C1 segment of cervical spinal cord (tissue), 14 donors: ENCODE measurements at regions not wholly inside any gene's neighbourhood (a gene's known extent, or its start where the extent isn't known, plus 50 kb on each side); places are given as distances from the start of the nearest gene placed in this dataset.

Source experiments
- DNase-seq, 14 donors: peaks; one replicate each; lab custom pipeline; 2025; lab: John Stamatoyannopoulos, UW

DNA sequence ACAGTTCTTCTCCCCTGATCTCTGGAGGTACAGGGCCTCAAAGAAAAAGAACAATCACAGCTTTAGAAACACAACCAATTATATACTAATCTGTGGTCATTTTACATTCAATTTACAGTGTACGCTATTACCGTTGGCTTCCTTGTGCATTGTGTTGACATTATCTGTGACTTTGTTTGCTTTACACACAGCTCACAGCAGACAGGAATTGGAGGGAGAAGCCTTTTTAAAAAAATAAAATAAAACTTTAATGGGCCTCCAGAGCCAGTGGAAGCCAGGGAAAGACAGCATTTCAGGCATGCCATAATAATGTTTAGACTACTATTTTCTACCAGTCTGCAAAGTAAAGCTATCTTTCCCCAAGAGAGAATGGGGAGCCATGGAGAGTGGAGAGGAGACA lies 179.0 kb upstream of the ADO start:
- no peak for DNase-seq

DNA sequence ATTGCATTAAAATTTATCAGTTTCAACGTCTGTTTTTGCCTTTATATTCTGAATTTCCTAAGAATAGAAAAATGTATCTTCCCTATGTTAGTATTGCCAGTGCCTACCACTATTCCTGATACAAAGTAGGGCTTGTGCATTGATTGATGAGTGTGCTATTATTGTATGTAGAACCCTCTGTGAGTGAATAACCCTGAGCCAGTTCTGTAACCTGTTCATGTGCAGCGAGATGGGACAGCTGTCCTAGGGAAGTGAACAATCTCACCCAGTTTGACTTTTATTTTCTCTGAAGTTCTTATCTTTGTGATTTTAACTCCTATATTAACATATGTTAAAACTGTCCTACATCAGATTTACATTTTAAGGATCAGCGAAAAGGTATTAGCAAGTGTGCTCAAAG lies 178.4 kb upstream of the ADO start:
- DNase-seq, result no peak

DNA sequence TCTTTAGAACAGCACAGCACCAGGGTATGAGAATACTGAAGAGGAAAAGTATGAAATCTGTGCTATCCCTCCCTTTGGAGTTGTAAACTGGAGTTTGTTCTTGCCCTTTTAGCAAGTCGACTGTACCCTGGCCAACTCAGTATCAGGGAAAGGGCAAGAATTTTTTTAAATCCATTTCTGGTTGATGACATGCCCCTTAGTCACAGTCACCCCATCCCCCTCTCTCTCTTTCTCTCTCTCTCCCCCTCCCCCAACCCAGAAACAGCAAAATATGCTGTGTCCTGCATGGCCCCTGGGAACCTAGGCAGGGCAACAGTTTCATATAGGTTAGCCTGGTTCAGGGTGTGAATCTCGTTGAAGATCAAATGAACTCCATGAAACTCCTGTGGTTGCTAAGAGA lies 177.7 kb upstream of the ADO start:
- DNase-seq, result no peak

DNA sequence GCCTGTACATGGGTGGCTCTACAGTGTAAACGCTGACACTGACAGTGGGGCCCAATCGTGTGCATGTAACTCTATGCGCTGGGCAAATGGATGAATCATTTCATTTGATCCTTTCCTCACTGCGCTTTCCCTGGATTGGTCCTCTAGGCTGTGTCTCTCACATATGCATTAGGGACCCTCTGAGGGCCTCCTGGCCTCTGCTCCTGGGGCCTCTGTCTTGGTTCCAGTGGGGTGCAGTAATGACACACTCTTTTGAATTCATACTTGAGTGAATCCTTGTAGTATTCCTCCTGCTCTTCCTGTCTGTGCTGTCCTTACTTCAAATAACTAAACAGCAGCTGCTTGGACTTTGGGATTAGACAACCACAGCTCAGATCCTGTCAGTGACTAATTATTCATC lies 176.5 kb upstream of the ADO start:
- no peak for DNase-seq

DNA sequence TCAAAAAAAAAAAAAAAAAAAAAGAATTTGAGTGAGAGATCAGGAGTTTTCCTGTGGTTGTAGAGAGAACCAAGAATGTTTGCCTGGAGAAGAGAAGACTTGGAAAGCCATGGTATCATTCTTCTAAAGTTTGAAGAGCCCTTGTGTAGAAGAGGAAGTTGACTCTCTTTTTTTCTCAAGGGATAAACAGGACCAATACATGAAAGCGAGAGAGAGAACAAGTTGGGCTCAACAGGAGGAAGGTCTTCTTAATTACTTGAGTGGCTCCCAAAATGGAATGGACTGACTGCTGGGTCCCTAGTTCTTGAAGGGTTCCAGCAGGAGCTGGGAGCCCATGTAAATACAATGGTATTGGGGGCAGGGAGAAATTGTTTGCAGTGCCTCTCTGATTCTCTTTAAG lies 173.3 kb upstream of the ADO start:
- no peak for DNase-seq

DNA sequence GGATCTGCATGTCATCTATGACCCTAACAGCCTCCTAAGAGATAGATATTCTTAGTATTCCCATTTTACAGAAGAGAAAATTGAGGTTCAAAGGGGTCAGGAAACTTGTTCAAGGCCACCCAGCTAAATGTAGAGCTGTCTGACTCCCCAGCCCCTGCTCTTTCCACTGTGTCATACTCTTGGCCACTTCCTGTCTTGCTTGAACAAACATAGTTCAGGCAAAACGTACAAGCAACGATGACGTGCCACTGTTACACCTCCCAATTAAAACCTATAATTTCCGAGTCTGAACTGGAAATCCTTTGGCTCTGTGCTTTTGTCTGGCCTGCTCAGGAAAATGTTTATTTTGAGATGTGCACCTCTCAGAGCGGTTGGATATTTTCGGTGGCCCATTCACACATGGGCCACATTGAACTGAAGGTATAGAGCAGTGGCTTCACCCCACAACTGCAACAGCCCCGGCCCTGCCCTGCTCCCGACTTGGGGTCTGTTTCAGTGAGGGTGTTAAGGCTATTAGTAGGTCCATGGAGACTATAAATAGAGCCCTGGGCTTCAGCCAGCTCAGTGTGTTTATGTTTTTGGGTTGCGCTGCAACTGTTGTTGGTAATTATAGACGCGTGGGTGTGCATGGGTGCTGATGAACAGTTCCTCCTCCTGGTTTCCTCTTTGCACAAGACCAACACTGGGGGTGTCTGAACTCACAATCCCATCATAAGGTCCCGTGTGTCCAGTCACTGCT lies 172.3 kb upstream of the ADO start:
- DNase-seq, result peak in 5 of 14 donors; percentile 9 to 23 (median 18)

DNA sequence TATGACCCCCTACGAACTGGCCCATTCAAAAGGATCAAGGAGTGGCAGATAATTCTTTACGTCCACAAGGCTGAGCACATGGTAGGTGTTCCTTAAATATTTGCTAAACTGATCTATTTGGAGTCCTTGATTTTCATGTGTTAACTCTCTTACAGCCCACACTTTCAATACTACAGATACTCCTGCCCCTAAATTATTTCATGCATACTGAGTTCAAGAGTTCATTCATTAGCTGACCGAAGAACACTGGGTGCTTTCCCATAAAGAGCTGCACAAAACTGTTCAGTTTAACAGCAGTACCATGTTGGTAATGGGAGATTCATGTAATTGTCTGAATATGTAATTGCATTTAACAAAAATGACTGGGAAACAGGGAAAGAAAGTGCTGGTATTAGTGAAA lies 170.5 kb upstream of the ADO start:
- DNase-seq, result no peak

DNA sequence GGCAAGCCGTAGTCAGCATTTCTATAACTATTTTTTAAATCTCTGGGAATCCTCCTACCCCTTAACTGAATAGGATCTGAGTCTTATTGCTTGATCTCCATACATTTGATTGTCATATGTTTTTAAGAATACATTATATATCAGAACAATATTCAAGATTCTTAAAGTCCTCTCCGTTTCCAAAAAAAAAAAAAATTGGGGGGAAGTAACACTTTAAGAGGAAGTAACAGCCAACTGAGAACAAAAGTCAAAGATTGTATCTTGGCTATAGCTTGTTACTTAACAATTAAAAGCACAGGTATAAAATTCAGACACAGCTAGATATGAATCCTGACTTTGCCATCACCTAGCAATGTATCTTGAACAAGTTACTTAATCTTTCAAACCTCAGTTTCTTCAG lies 169.9 kb upstream of the ADO start:
- DNase-seq, result no peak

DNA sequence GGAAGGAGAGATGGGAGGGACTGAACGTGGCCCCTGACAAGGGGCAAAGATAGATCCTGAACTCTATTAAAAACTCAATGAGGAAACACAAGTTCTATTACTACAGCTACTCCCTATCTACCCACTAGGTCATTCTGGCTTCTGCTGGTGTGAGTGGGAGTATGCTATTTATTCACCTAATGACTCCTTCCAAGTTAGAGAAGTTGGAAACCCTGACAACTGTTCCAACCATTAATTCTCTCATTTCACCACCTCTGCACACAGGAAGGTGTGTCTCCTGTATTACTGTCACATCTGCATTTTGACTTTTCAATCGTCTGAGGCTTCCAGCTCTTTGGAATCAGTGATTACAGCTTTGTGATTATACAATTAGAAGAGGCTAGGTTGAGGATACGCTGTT lies 169.4 kb upstream of the ADO start:
- DNase-seq, result no peak

DNA sequence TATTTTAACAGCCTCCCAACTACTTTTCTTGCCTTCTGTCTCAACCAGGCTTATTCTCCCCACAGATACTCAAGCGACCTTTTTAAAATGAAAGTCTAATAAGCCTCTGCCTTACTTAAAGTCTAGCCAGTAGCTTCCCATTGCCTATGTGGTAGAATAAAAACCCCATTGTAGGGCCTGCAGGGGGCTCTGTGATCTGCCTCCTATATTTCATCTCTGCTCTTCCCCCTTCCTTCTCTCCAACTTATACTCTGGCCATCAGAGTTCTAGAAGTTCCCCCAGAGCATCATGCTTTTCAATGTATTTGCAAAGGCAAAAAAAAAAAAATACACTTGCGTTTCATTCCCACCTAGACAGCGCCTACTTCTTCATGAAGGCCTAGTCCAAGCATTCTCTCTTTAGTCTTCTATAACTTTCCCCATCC lies 167.7 kb upstream of the ADO start:
- no peak for DNase-seq

DNA sequence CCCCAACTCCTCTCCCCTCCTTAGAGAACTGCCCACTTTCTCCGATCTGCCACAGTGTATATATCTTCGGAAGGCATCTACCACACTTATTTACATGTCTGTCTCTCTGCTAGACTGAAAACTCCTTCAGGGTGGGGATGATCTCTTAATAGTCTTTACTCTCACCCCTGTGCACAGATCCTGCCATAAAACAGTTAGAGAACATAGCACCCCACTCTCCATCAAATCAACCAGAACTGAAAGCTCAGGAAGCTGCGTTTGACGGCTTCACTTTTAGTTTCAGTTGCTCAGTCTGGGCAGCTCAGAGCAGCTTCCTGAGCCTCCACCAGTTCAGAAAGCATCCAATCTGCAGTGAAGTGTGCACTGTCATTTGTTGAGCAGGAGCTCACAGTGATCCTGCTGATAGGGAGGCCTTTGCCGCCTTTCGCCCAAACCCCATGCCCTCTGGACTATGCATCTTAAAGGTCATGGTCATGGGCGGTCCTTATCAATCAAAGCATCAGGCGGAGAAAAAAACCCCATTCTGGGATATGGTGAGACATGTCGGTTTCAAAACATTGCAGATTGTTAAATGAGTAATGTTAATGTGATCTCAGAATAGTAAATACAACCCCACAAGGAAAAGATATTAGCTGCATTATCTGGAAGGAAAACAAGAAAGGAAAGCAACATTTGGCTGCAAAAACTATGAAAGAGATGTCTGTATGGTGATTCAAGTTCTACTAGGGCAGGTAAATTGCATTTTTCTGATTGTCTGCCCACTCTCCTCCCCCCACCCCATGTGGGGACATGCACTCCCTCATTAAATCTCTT lies 167.1 kb upstream of the ADO start:
- peak in 2 of 14 donors; percentile 11 to 22 for DNase-seq

DNA sequence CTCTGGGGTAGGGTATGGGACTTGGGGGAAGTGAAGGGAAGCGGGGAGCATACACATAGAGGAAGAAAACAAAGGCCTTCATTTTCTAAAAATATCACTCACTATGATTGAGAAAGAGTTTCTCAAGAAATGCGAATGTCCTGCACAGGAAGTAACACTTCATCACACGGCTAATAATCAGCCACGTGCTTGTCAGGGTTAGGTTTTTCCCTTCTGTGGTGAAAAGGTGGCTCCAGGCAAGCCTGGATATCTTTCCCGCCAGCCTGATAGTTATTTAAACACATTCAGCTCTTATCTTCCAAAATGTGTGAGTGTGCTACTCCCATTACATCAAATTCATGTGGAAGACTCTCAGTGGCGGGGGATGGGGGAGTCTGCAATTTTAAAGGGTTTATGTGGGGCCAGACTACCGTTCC lies 166.4 kb upstream of the ADO start:
- DNase-seq, result peak in 1 of 14 donors; percentile 13

DNA sequence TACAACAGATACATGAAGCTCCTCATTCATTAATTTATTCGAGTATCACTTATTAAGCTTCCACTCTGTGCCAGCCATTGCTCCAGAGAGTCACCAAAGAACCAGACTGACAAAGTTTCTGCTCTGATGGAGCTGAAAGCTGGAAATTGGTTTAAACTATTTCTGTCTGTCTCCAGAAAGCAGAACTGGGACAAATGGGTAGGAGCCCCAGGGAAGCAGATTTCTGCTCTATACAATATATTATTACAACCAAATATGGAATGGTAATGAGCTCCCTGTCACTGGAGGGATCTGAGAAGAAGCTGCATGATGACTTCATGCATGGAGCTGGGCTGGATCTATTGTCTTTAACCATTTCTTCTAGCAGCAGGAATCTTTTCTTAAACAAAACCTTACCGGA lies 165.4 kb upstream of the ADO start:
- DNase-seq, result no peak

DNA sequence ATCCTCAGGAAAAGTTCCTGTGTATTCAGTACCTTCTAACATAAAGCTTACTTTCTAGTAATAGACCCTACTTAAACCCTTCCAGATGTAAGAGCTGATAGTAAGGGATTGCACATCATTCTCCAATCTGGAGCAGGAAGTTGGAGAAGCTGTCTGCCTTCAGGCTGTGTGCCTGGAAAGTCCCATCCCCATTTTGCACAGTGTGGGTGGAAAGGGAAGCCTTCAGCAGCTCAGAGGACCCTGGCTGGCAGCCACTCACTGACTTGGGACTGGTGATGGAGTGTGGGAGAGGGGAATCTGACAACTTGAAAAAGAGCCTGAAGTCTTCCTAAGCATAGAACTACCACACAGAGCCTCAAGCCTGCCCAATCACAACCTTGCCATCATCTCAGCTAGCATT lies 164.1 kb upstream of the ADO start:
- DNase-seq, result no peak

DNA sequence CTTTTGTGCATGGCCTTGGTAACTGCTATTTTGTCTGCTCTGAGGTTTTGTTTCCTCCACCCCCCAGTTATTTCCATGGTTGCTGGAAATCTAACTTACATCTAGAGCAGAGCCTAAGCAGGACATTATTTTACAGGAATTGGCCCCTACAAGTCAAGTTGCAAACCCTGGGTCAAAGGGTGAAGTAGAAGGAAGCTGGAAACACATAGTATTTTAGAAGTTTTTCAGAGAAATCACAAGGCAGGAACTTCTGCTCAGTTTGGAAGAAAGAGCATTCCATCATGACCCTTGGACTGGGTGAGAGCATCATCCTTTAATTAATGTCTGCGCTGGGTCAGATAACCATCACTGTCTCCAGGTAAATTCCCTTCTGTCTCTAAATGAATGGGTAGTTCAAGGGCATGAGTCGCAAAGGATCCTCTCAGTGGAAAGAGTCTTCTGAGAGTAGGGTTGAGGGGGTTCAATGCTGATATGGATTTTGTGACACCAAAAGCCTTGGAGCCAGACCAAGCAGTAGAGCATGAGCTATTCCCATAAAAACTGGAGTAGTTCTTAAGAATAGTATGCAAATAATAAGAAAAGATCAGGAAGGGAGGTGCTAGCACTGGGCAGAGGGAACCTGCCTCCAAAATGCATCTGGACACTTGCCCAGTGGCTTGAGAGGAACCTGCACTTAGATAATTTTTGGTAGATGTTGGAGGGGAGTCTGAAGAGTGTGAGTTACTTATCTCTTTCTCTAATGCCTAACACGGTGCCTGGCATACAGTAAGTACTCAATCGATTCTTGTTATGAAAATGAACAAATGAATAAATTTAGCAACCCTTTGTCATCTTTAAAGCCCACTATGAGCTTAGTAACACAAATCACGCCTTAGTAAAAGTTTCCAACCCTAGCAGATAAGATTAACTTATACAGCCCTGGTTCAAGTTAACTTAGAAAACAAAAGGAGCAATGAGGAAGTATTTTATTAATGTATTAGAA lies 160.6 kb upstream of the ADO start:
- DNase-seq, result no peak

DNA sequence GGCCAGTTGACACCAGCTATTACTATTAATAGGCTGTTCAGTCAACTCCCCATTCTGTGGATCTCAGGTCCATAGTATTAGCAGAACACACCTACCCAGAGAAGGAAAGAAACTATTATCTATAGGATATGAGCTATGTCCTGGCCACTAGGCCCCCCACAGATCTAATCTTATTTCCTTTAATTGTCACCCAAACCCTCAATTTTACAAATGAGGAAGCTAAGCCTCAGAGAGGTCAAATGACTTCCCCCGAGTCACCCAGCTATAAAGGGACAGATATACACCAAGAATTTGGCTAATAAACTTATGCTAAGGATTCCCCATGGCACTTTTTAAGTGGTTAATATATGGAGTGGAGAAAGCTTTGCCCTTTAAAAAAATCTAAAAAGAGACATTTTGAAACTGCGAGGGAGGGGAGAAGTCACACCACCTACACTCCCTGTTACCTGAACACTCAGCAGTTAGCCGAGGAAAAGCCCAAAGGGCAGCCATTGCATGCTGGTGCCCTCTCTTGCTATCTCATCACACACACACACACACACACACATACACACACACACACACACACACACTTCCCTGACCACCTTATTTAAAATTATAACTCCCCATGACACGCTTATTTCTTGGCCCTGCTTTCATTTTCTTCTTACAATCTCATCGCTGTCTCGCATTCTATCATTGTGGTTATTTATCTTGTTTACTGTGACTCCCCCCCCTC lies 157.0 kb upstream of the ADO start:
- no peak for DNase-seq

DNA sequence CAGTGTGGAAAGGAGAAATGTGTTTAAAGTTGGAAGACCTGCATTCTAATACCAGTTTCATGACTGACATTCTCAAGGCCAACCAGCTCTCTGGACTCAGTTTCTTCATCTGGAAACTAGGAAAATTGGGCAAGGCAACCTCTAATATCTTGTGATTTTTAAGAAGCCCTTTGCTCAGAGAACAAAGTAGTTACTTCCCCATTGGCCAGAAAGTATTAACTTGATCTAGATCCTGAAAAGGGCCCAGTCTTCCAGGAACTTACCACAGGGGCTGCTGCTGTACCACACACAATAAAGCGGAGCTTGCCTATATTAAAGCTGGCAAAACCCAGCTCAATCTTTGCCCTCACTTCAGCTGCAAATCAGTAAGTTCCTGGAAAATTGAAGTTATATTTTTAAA lies 155.6 kb upstream of the ADO start:
- no peak for DNase-seq

DNA sequence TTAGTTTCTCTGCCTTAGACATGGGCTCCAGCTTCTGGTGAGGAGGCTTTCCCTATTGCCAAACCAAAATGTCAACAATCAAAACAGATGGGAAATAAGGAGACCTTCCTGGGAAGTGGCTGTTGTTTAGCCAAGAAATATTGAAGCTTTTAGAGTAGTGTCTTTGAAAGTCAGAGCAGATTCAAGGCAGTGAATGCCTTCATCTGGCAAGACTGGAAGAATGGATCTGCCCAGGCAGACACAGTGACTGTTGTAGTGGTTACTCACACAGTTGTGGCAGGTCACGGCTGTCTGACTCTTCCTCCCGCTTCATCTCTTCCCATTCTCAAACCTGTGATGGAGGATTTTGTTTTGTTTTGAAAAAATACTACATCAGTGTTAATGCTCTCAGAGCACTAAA lies 154.1 kb upstream of the ADO start:
- no peak for DNase-seq

DNA sequence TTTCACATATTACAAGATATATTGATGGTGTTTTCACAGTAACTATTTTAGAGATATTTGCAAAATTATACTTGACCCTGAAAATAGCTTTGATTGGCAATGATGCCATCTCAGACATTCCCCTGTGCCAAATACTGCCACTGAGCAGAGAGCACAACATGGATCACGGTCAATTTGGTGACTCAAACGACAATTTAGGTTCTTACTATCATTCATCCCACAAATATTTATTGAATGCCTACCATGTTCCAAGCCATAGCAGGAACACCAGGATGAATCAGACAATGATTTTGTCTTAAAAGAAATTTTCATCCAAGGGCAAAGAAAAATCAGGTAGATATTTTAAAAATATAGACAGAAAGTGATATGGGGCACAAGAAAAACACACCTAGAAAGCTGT lies 153.2 kb upstream of the ADO start:
- DNase-seq, result no peak

DNA sequence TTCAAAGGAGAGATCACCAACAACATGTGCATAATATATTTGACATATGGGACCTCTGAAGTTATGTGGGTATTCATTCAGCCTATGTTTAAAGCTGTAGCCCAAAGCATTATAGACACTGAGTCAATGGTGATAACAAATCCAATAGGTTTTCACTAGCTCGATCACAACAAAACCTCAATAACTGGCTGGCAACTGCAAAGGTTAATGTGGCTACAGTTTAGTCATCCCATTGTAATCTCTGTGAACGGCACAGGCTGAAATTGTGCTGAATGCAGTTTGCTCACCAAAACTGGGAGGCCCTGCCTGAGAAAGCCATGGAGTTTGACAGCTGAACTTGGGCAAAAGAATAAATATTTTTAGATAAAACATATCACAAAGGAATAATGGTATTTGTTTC lies 152.4 kb upstream of the ADO start:
- DNase-seq, result no peak

DNA sequence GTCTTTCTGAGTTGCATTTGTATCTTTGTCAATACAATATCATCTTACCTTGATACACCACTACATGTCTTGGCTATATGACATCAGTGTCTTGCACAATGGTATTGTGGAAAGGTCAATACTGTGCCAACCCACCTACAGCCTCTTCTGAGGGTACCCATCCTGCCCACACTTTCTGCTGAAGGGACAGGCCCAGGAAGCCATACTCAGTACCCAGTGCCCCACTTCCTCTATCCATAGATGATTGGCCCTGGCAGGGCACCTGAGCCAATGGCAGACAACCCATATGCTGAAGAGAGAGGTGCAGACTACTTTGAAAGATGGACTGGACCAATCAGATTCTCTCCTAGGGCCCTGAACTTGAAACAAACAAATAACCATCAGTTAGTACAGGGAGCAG lies 152.0 kb upstream of the ADO start:
- no peak for DNase-seq
